Stomach (tissue), 4 donors: ENCODE measurements at regions not wholly inside any gene's neighbourhood (a gene's known extent, or its start where the extent isn't known, plus 50 kb on each side); places are given as distances from the start of the nearest gene placed in this dataset.

Source experiments
- POLR2A ChIP-seq, 4 donors: fragments of 450-650 bp; IDR thresholded peaks; one replicate each; pipeline ENCODE4 v1.6.1; 2016; ENCODE audit warnings: antibody characterized with exemption in 4 of 4, control low read depth in 2 of 4, mild to moderate bottlenecking in 1 of 4, moderate library complexity in 1 of 4
- POLR2AphosphoS5 ChIP-seq, 3 donors: sonication (generic); formaldehyde crosslinking; IDR thresholded peaks; one replicate each; pipeline ENCODE4 v1.6.1; 2016; ENCODE audit warnings: antibody characterized with exemption in 3 of 3
- TF ChIP-seq, protein P1 (sequence below), 7 experiments: fragments of 450-650 bp in 4 of 7; fragments of 200-600 bp in 3 of 7; sonication (generic) in 3 of 7; IDR thresholded peaks; one replicate each; pipeline ENCODE4 v1.5.1; 2016 to 2019; ENCODE audit warnings: antibody characterized with exemption in 7 of 7, control low read depth in 2 of 7, mild to moderate bottlenecking in 1 of 7

DNA sequence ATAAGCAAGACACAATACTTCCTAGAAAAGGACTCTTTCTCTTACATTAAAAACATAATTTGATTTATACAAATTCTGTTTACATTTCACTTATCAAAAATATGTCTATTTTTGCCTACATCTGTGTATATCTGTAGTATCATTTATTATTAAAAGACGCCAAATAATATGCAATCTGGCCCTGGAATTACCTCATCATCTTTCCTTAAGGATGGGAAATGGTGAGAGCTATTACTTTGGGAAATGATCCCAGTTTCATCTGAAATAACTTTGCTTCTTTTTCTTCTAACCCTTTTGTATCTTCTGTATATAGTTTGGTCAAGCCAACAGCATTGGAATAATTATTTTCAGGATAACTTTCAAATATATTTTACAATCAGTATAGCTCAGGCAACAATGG, 85.0 kb downstream of the FAS start:
- TF ChIP-seq, protein P1, sequence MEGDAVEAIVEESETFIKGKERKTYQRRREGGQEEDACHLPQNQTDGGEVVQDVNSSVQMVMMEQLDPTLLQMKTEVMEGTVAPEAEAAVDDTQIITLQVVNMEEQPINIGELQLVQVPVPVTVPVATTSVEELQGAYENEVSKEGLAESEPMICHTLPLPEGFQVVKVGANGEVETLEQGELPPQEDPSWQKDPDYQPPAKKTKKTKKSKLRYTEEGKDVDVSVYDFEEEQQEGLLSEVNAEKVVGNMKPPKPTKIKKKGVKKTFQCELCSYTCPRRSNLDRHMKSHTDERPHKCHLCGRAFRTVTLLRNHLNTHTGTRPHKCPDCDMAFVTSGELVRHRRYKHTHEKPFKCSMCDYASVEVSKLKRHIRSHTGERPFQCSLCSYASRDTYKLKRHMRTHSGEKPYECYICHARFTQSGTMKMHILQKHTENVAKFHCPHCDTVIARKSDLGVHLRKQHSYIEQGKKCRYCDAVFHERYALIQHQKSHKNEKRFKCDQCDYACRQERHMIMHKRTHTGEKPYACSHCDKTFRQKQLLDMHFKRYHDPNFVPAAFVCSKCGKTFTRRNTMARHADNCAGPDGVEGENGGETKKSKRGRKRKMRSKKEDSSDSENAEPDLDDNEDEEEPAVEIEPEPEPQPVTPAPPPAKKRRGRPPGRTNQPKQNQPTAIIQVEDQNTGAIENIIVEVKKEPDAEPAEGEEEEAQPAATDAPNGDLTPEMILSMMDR (IDR thresholded peaks at IDR 0.05): no peak
- TF ChIP-seq POLR2AphosphoS5 (IDR thresholded peaks at IDR 0.05): no peak
- no peak for TF ChIP-seq POLR2A (IDR thresholded peaks at IDR 0.05)
